ENCODE measurements at regions not wholly inside any gene's neighbourhood (a gene's known extent, or its start where the extent isn't known, plus 50 kb on each side); places are given as distances from the start of the nearest gene placed in this dataset.

DNA sequence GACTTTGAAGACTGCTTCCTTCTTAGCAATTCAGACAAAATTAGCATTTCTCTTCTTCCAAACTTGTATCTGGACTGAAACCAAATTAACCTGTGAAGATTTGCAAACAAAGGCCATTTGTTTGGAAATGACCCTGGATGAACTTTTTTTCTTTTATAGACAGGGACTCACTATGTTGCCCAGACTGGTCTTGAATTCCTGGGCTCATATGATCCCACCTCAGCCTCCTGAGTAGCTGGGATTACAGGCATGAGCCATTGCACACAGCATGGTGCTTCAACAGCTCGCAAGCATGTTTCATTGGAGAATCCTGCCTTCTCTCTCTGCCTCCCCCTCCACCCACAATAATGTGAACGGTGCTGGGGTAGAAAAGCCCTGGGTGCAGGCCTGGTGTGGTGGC is 170.2 kb downstream of the ARL4C start:
- Histone ChIP-seq H3K4me1 (ENCODE audit: control insufficient read depth, insufficient read depth, low read length) (peaks cover 4% of the 10 kb centered on the region; the same call in 1 of the 2 replicates), H3K4me3 (ENCODE audit: low read depth, low read length) (no peak overlapping the region), H3K36me3 (ENCODE audit: control insufficient read depth, insufficient read depth, low read length) (no peaks in the 10 kb centered on the region), H3K9ac (ENCODE audit: low read length) (no peak overlapping the region), H3K9me3 (ENCODE audit: control insufficient read depth, insufficient read depth, low read depth, low read length) (no peaks in the 10 kb centered on the region), H3K27me3 (ENCODE audit: control insufficient read depth, insufficient read depth, low read length) (no peaks in the 10 kb centered on the region), H3K27ac (ENCODE audit: low read depth, low read length) (no peak overlapping the region)

DNA sequence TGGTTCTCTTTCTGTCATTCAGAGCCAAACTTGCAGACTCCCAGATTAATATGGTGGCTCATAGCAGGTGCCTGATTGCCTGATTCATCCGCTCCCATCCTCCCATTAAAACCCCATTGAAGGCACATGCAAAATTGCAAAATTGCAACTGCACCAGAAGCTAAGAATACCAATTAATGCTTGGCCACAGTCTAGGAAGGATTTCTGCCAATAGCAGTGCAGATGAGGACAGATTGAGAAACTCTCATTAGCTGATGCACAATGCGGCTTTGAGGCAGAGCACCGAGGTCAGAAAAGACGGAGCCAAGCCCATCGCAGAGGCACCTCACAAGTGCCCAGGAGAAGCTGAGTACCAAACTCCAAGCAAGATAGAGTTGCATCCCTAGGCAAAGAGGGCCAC is 172.8 kb downstream of the ARL4C start:
- H3K27ac ChIP-seq (ENCODE audit: low read depth, low read length) = no peak overlapping the region
- H3K9me3 ChIP-seq (ENCODE audit: control insufficient read depth, insufficient read depth, low read depth, low read length) = no peaks in the 10 kb centered on the region
- H3K27me3 ChIP-seq (ENCODE audit: control insufficient read depth, insufficient read depth, low read length) = no peaks in the 10 kb centered on the region

DNA sequence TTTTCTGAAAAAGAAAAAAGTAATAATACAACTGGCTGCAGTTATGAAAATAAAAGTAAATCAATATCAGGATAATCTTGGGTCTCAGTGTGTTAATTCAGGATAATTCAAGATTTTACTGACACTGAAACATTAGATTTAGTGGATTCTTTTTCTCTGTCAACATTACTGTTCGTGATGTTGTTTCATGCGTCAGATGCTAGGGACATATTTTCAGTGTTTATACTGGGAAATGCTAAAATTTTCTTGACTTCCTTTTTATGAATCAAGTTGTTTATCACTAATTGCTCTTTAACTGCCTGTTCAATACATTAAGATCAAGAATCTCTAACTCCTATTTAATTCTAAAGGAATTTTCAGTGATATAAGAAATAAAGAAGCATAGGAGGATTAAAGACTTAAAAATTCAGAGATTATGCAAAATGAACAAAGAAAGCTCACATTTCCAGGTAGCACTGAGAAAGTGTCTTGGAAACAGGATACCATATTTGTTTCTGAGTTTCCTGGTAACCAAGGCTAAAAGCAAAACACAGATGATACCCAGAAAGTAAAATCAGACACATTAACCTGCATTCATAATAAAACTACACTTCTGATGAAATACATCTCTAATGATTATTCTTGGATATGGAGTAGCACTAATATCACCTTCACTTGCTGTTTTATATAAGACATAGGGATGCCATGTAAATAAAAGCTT is 174.0 kb downstream of the ARL4C start:
- Histone ChIP-seq H3K27ac (ENCODE audit: low read depth, low read length) (no peak overlapping the region), H3K9me3 (ENCODE audit: control insufficient read depth, insufficient read depth, low read depth, low read length) (no peaks in the 10 kb centered on the region), H3K4me3 (ENCODE audit: low read depth, low read length) (no peak overlapping the region), H3K4me1 (ENCODE audit: control insufficient read depth, insufficient read depth, low read length) (no peaks in the 10 kb centered on the region), H3K27me3 (ENCODE audit: control insufficient read depth, insufficient read depth, low read length) (no peaks in the 10 kb centered on the region), H3K9ac (ENCODE audit: low read length) (no peak overlapping the region), H3K36me3 (ENCODE audit: control insufficient read depth, insufficient read depth, low read length) (no peaks in the 10 kb centered on the region)

More for the DNA sequence above, 172.8 kb downstream of the ARL4C start:
- no peaks in the 10 kb centered on the region for H3K36me3 ChIP-seq (ENCODE audit: control insufficient read depth, insufficient read depth, low read length)
- H3K4me3 ChIP-seq (ENCODE audit: low read depth, low read length) = no peak overlapping the region
- no peaks in the 10 kb centered on the region for H3K4me1 ChIP-seq (ENCODE audit: control insufficient read depth, insufficient read depth, low read length)
- no peak overlapping the region for H3K9ac ChIP-seq (ENCODE audit: low read length)

DNA sequence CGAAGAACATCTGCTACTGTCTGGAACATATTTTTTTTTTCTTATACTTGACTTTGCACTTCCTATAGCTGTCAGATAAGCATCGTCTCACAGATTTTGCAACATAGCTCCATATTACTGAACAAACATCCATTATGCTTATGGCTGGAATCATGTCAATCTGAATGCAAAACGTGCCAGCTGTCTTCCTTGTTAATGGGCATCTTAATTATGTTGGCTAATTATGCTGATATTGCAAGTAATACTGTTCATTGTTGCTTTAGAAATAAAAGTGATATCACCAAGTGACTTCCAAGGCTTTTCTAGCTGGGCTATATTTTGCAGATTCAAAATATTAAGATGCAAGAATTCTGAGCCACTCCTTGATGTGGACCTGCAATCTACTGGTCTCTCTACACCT is 176.8 kb downstream of the ARL4C start:
- H3K36me3 ChIP-seq (ENCODE audit: control insufficient read depth, insufficient read depth, low read length) = no peaks in the 10 kb centered on the region
- H3K27me3 ChIP-seq (ENCODE audit: control insufficient read depth, insufficient read depth, low read length) = no peaks in the 10 kb centered on the region
- H3K4me3 ChIP-seq (ENCODE audit: low read depth, low read length) = no peak overlapping the region
- no peak overlapping the region for H3K9ac ChIP-seq (ENCODE audit: low read length)
- no peaks in the 10 kb centered on the region for H3K9me3 ChIP-seq (ENCODE audit: control insufficient read depth, insufficient read depth, low read depth, low read length)
- no peak overlapping the region for H3K27ac ChIP-seq (ENCODE audit: low read depth, low read length)
- H3K4me1 ChIP-seq (ENCODE audit: control insufficient read depth, insufficient read depth, low read length) = no peaks in the 10 kb centered on the region

DNA sequence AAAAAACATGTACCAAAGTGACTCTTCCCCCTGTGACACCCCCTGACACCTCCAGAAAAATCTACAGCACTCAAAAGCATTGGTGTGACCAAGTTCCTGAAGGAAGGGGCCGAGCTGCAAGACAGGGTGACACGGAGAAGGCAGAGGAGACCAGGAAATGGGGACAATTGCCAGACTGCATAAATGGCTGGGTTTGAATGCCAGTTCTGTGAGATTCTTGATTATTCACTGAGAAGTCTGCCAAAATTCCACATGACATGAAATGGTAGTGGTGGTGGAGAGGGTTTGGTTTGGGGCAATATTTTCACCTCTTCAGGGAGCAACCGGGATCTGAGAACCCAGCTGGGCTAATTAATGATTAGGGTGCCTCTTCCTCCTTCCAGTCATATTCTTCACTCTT is 178.5 kb downstream of the ARL4C start:
- no peak overlapping the region for H3K27ac ChIP-seq (ENCODE audit: low read depth, low read length)
- no peaks in the 10 kb centered on the region for H3K9me3 ChIP-seq (ENCODE audit: control insufficient read depth, insufficient read depth, low read depth, low read length)
- H3K27me3 ChIP-seq (ENCODE audit: control insufficient read depth, insufficient read depth, low read length) = no peaks in the 10 kb centered on the region
- H3K36me3 ChIP-seq (ENCODE audit: control insufficient read depth, insufficient read depth, low read length) = no peaks in the 10 kb centered on the region
- H3K9ac ChIP-seq (ENCODE audit: low read length) = no peak overlapping the region
- H3K4me1 ChIP-seq (ENCODE audit: control insufficient read depth, insufficient read depth, low read length) = no peaks in the 10 kb centered on the region
- H3K4me3 ChIP-seq (ENCODE audit: low read depth, low read length) = no peak overlapping the region

DNA sequence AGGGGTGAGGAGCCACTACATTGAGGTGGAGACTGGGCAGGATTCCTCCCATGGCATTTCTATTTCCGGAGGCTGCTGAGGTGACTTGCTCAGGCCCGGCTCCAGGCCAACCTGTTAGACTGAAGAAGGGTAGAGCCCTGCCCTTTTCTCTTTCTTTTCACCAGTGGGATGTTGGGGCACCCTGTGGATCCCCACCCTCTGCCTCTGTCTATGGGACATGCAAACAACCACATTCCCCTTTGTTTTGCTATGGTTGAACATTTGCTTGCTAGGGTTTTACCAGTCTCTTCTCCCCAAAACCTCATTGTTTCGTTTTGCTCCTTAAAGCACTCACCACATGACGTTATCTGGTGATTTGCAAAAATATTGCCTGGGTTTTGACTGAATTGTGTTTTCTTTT is 183.3 kb downstream of the ARL4C start:
- Histone ChIP-seq H3K9me3 (ENCODE audit: control insufficient read depth, insufficient read depth, low read depth, low read length) (no peaks in the 10 kb centered on the region), H3K4me1 (ENCODE audit: control insufficient read depth, insufficient read depth, low read length) (no peaks in the 10 kb centered on the region), H3K4me3 (ENCODE audit: low read depth, low read length) (no peak overlapping the region), H3K27me3 (ENCODE audit: control insufficient read depth, insufficient read depth, low read length) (no peaks in the 10 kb centered on the region), H3K27ac (ENCODE audit: low read depth, low read length) (no peak overlapping the region), H3K9ac (ENCODE audit: low read length) (no peak overlapping the region), H3K36me3 (ENCODE audit: control insufficient read depth, insufficient read depth, low read length) (no peaks in the 10 kb centered on the region)

DNA sequence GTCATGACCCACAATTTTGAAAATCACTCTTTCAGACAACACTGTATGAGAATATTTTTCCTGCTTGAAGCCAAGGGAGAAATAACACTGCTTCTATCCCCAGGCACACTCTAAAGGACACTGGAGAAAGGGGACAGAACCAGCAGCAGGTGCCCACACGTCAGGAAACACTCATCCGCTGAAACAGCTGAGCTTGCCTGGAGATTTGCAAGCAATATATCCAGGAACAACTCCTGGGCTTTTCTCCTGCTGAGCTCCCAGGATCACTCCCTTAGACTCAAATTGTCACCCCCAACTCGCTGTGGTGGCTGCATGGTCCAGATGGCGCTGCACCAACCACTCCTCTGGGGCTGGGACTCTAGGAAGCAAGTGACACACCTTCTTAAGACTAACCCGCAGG is 186.7 kb downstream of the ARL4C start:
- H3K36me3 ChIP-seq (ENCODE audit: control insufficient read depth, insufficient read depth, low read length) = no peaks in the 10 kb centered on the region
- H3K9me3 ChIP-seq (ENCODE audit: control insufficient read depth, insufficient read depth, low read depth, low read length) = peaks cover 4% of the 10 kb centered on the region
- no peaks in the 10 kb centered on the region for H3K27me3 ChIP-seq (ENCODE audit: control insufficient read depth, insufficient read depth, low read length)
- peaks cover 12% of the 10 kb centered on the region for H3K4me1 ChIP-seq (ENCODE audit: control insufficient read depth, insufficient read depth, low read length)
- H3K4me3 ChIP-seq (ENCODE audit: low read depth, low read length) = no peak overlapping the region
- H3K9ac ChIP-seq (ENCODE audit: low read length) = no peak overlapping the region
- no peak overlapping the region for H3K27ac ChIP-seq (ENCODE audit: low read depth, low read length)

DNA sequence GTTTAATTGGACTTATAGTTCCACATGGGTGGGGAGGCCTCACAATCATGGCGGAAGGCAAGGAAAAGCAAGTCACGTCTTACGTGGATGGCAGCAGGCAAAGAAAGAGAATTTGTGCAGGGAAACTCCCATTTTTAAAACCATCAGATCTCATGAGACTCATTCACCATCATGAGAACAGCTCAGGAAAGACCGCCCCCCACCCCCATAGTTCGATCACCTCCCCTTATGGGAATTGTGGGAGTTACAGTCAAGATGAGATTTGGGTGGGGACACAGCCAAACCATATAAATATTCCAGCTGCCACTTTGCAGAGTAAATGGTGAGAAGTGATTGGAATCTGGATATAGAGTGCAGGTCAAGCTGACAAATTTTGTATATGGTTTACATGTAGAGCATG is 187.4 kb downstream of the ARL4C start:
- Histone ChIP-seq H3K27me3 (ENCODE audit: control insufficient read depth, insufficient read depth, low read length) (no peaks in the 10 kb centered on the region), H3K9ac (ENCODE audit: low read length) (no peak overlapping the region), H3K4me1 (ENCODE audit: control insufficient read depth, insufficient read depth, low read length) (peaks cover 19% of the 10 kb centered on the region), H3K36me3 (ENCODE audit: control insufficient read depth, insufficient read depth, low read length) (no peaks in the 10 kb centered on the region), H3K9me3 (ENCODE audit: control insufficient read depth, insufficient read depth, low read depth, low read length) (peaks cover 4% of the 10 kb centered on the region), H3K27ac (ENCODE audit: low read depth, low read length) (no peak overlapping the region), H3K4me3 (ENCODE audit: low read depth, low read length) (no peak overlapping the region)

DNA sequence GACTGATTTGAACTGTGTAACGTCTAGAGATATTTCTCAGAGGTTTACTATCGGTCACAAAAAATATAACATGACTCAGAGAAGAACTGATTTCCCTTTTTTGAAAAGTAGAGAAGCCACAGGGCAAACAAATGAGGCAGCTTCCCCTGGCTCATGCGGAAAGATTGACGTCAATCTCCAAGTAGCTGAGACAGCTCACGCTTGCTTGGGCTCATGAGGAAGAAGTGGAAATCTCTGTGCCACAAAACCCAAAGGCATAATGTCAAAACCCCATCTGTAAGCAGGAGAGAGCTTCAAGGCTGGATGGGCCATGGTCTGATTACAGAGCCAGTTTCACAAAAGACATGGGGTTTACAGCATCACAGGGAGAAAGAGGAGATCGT is 188.1 kb downstream of the ARL4C start:
- H3K36me3 ChIP-seq (ENCODE audit: control insufficient read depth, insufficient read depth, low read length) = no peaks in the 10 kb centered on the region
- H3K4me1 ChIP-seq (ENCODE audit: control insufficient read depth, insufficient read depth, low read length) = peaks cover 21% of the 10 kb centered on the region
- H3K27ac ChIP-seq (ENCODE audit: low read depth, low read length) = no peak overlapping the region

DNA sequence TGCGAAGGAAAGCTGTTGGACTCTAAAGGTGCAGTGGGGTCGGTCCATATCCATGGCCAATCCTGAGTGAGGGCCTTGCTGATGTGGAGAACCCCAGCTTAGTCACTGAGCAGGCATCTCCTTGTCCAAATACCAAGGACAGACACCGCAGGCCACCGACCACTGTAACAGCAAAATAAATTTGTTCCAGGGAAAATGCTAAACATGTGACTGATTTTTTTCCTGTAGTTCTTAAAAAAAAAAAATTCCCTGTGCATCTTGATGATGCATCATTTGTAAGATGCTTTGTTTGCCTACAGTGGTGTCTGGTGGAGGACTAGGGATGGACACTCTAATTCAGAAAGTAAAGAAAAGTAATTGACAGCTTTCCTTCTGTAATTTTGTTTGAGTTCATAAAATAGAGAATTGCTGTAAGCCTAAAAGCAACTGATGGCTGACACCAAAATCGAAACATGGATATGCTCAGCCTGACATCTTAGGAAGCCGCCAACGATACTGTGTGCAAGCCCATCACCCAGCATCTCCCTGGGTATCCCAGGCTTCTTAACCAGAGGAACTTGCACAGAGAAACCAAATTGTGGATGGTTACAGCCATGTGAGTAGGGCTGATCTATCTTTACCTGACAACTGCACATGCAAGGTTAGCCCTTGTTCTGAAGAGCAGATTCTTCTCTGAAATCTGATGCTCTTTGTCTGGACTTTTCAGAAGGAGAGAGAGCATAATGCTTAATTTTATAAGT is 188.6 kb downstream of the ARL4C start:
- no peak overlapping the region for H3K27ac ChIP-seq (ENCODE audit: low read depth, low read length)
- peaks cover 21% of the 10 kb centered on the region for H3K4me1 ChIP-seq (ENCODE audit: control insufficient read depth, insufficient read depth, low read length)
- no peak overlapping the region for H3K4me3 ChIP-seq (ENCODE audit: low read depth, low read length)
- no peaks in the 10 kb centered on the region for H3K36me3 ChIP-seq (ENCODE audit: control insufficient read depth, insufficient read depth, low read length)
- no peaks in the 10 kb centered on the region for H3K27me3 ChIP-seq (ENCODE audit: control insufficient read depth, insufficient read depth, low read length)
- no peak overlapping the region for H3K9ac ChIP-seq (ENCODE audit: low read length)
- peaks cover 4% of the 10 kb centered on the region for H3K9me3 ChIP-seq (ENCODE audit: control insufficient read depth, insufficient read depth, low read depth, low read length)

More for the DNA sequence above, 188.1 kb downstream of the ARL4C start:
- Histone ChIP-seq H3K9me3 (ENCODE audit: control insufficient read depth, insufficient read depth, low read depth, low read length) (peaks cover 4% of the 10 kb centered on the region), H3K4me3 (ENCODE audit: low read depth, low read length) (no peak overlapping the region), H3K9ac (ENCODE audit: low read length) (no peak overlapping the region), H3K27me3 (ENCODE audit: control insufficient read depth, insufficient read depth, low read length) (no peaks in the 10 kb centered on the region)

DNA sequence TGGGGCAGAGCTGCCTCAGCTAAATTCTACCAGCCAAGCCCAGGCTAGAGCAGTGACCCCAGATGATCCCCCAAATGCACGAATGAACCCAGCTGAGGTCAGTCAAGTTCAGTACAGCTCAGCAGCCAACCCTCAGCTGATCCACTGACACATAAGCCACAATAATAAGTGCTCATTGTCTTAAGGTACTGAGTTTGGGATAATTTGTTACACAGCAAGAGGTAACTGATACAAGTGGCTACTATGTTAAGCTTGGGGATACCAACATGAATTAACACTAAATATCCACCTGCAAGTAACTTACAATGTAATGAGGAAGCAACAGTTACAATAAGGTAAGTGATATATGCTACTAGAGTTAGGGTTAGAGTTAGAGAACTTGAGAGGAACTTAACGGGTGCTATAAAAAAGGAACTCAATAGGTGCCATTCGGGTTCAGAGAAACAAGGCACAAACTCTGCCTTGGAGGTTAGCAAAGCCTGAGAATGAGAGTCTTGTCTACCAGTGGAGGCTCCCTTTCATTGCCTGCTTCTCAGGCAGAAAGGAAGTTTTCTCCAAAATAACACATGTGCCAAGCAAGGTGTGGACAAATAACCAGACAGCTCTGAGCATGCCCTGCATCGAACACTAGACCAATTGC is 189.4 kb downstream of the ARL4C start:
- Histone ChIP-seq H3K4me3 (ENCODE audit: low read depth, low read length) (no peak overlapping the region), H3K4me1 (ENCODE audit: control insufficient read depth, insufficient read depth, low read length) (peaks cover 21% of the 10 kb centered on the region), H3K9me3 (ENCODE audit: control insufficient read depth, insufficient read depth, low read depth, low read length) (peaks cover 4% of the 10 kb centered on the region), H3K27ac (ENCODE audit: low read depth, low read length) (no peak overlapping the region), H3K9ac (ENCODE audit: low read length) (no peak overlapping the region), H3K27me3 (ENCODE audit: control insufficient read depth, insufficient read depth, low read length) (no peaks in the 10 kb centered on the region), H3K36me3 (ENCODE audit: control insufficient read depth, insufficient read depth, low read length) (no peaks in the 10 kb centered on the region)

Data from HUES6 (cell line).